Astrocyte (in vitro differentiated cells and primary cell): ENCODE measurements at regions not wholly inside any gene's neighbourhood (a gene's known extent, or its start where the extent isn't known, plus 50 kb on each side); places are given as distances from the start of the nearest gene placed in this dataset.

Source experiments
- CTCF ChIP-seq: IDR thresholded peaks from 2 replicates; pipeline ENCODE4 v1.5.1; 2011; ENCODE audit warnings: low read depth, mild to moderate bottlenecking, inconsistent platforms, low read length, moderate library complexity; ENCODE audit not compliant: insufficient read depth
- EZH2 ChIP-seq: IDR thresholded peaks from 2 replicates; pipeline ENCODE4 v1.6.1; 2012; ENCODE audit warnings: mild to moderate bottlenecking, low read length, inconsistent platforms; ENCODE audit not compliant: insufficient read depth

GRCh38 chr4:82235346-82235745, 138.4 kb downstream of the HNRNPD start:
- no peak for TF ChIP-seq CTCF
- TF ChIP-seq EZH2 = no peak
